ENCODE measurements at regions not wholly inside any gene's neighbourhood (a gene's known extent, or its start where the extent isn't known, plus 50 kb on each side); places are given as distances from the start of the nearest gene placed in this dataset.

GRCh38 chr17:71668807-71669206 is 452.0 kb upstream of the SOX9 start:
- Histone ChIP-seq H3K79me1 (ENCODE audit: low read depth in 1 of 2, low read length in 2 of 2) (no peaks in the 10 kb centered on the region), H4K8ac (ENCODE audit: low read depth in 2 of 2, low read length in 2 of 2) (no peak overlapping the region), H3K18ac (ENCODE audit: low read depth, low read length) (no peak overlapping the region), H3K9ac (ENCODE audit: low read depth, low read length) (no peak overlapping the region), H2BK20ac (ENCODE audit: low read depth, low read length) (no peak overlapping the region), H3K14ac (replicated peaks; ENCODE audit: low read depth, low read length) (no peak overlapping the region), H3K56ac (ENCODE audit: extremely low read depth, insufficient read depth, low read length) (no peak overlapping the region), H3K4ac (ENCODE audit: low read depth, low read length) (no peak overlapping the region), H2BK15ac (ENCODE audit: low read depth, low read length) (no peak overlapping the region), H3K4me3 (ENCODE audit: insufficient read depth, low read depth, low read length) (no peak overlapping the region), H2AK5ac (ENCODE audit: low read depth, low read length) (no peak overlapping the region), H3K27me3 (ENCODE audit: control insufficient read depth, insufficient read depth, low read length) (no peaks in the 10 kb centered on the region), H4K20me1 (ENCODE audit: insufficient read depth, low read length) (no peaks in the 10 kb centered on the region), H3K36me3 (ENCODE audit: control insufficient read depth, insufficient read depth, low read length) (no peaks in the 10 kb centered on the region), H3K27ac (ENCODE audit: insufficient read depth, low read length) (no peak overlapping the region), H2BK5ac (ENCODE audit: low read depth, low read length, poor library complexity, severe bottlenecking) (no peak overlapping the region), H3K4me1 (ENCODE audit: control insufficient read depth, insufficient read depth, low read length) (no peaks in the 10 kb centered on the region), H2BK120ac (ENCODE audit: low read depth, low read length) (no peak overlapping the region), H3K23ac (ENCODE audit: low read depth, low read length) (no peak overlapping the region), H4K91ac (ENCODE audit: insufficient read depth, low read depth, low read length) (no peak overlapping the region), H2AFZ (replicated peaks; ENCODE audit: low read length, poor library complexity) (no peak overlapping the region), H3K4me2 (ENCODE audit: low read depth, low read length) (no peak overlapping the region), H3K9me3 (ENCODE audit: control insufficient read depth, insufficient read depth, low read length) (no peaks in the 10 kb centered on the region), H2AK9ac (replicated peaks; ENCODE audit: low read depth, low read length, poor library complexity) (no peak overlapping the region), H4K5ac (ENCODE audit: low read depth, low read length) (no peak overlapping the region), H3K9me1 (ENCODE audit: insufficient read depth, low read length) (no peaks in the 10 kb centered on the region)
- ChIA-PET POLR2A (ENCODE audit: unreplicated experiment) (no interaction called here), CTCF (no interaction called here)
- ATAC-seq (ENCODE audit: low read depth), result no peak
- intact Hi-C loops (cut with micrococcal nuclease) (no loop called here), dilution Hi-C loops (cut with HindIII; ENCODE audit: low sequenced_read_pairs, unreplicated experiment) (no loop called here), in situ Hi-C loops (cut with MboI; ENCODE audit: low sequenced_read_pairs) (no loop called here)
- TF ChIP-seq CEBPB (IDR thresholded peaks at IDR 0.05; ENCODE audit: low read depth, low read length) (no peak), CTCF (conservative IDR thresholded peaks at IDR 0.05; ENCODE audit: low read depth, low read length) (no peak), ELK1 (IDR thresholded peaks at IDR 0.05; ENCODE audit: borderline replicate concordance, low read depth, low read length) (no peak), RFX5 (IDR thresholded peaks at IDR 0.05; ENCODE audit: low read depth, low read length) (no peak), RCOR1 (IDR thresholded peaks at IDR 0.05; ENCODE audit: insufficient replicate concordance, low read length) (no peak), POLR2A (IDR thresholded peaks at IDR 0.05; ENCODE audit: low read depth, low read length) (no peak), MAFK (IDR thresholded peaks at IDR 0.05; ENCODE audit: low read depth, low read length) (no peak), RAD21 (IDR thresholded peaks at IDR 0.05; ENCODE audit: low read length) (no peak), MXI1 (IDR thresholded peaks at IDR 0.05; ENCODE audit: borderline replicate concordance, low read depth, low read length) (no peak), SMC3 (IDR thresholded peaks at IDR 0.05; ENCODE audit: low read depth, low read length) (no peak), CHD1 (IDR thresholded peaks at IDR 0.05; ENCODE audit: low read depth, low read length) (no peak)
- DNase-seq, result no peak
- no TSS peak for BruUV-seq (replicated peaks)
- WGBS, 2 experiments (ENCODE audit: extremely low coverage in 2 of 2, insufficient read length in 1 of 2), result no CpG with 5 or more reads among the region's 2 CpGs

All from IMR-90 (cell line).